SK-N-SH treated with all-trans-retinoic acid at 6 μM for 48 hours (cell line): ENCODE measurements at regions not wholly inside any gene's neighbourhood (a gene's known extent, or its start where the extent isn't known, plus 50 kb on each side); places are given as distances from the start of the nearest gene placed in this dataset.

Experiments
- ARNTL ChIP-seq: fragments of 450-650 bp; formaldehyde crosslinking; IDR thresholded peaks from 2 replicates; pipeline ENCODE4 v1.5.0; 2020; ENCODE audit warnings: low read depth, mild to moderate bottlenecking, moderate library complexity, borderline replicate concordance
- BACH2 ChIP-seq: fragments of 250-450 bp; sonication (Bioruptor Pico); IDR thresholded peaks from 2 replicates; pipeline ENCODE4 v1.9.0; 2021; ENCODE audit warnings: mild to moderate bottlenecking, borderline replicate concordance
- CREB5 ChIP-seq: fragments of 250-450 bp; sonication (Bioruptor Pico); IDR thresholded peaks from 2 replicates; pipeline ENCODE4 v1.5.1; 2020; ENCODE audit warnings: low read depth, mild to moderate bottlenecking, moderate library complexity
- CSDC2 ChIP-seq: fragments of 250-450 bp; sonication (Bioruptor Pico); IDR thresholded peaks from 2 replicates; pipeline ENCODE4 v1.5.0; 2020; ENCODE audit warnings: mild to moderate bottlenecking, moderate library complexity
- ESRRG ChIP-seq: fragments of 250-450 bp; sonication (Bioruptor Pico); IDR thresholded peaks from 2 replicates; pipeline ENCODE4 v1.6.1; 2021; ENCODE audit warnings: mild to moderate bottlenecking
- GLIS3 ChIP-seq: fragments of 250-450 bp; sonication (Bioruptor Pico); IDR thresholded peaks from 2 replicates; pipeline ENCODE4 v1.5.0; 2020; ENCODE audit warnings: mild to moderate bottlenecking, moderate library complexity
- PATZ1 ChIP-seq: fragments of 250-450 bp; sonication (Bioruptor Pico); IDR thresholded peaks from 2 replicates; pipeline ENCODE4 v1.8.0; 2020; ENCODE audit warnings: mild to moderate bottlenecking, moderate library complexity, borderline replicate concordance
- PPARA ChIP-seq: fragments of 250-450 bp; sonication (Bioruptor Pico); IDR thresholded peaks from 2 replicates; pipeline ENCODE4 v1.5.0; 2020; ENCODE audit warnings: mild to moderate bottlenecking, borderline replicate concordance
- RARB ChIP-seq: fragments of 250-450 bp; sonication (Bioruptor Pico); IDR thresholded peaks from 2 replicates; pipeline ENCODE4 v1.8.0; 2021; ENCODE audit warnings: mild to moderate bottlenecking, moderate library complexity
- SNAI2 ChIP-seq: fragments of 250-450 bp; sonication (Bioruptor Pico); IDR thresholded peaks from 2 replicates; pipeline ENCODE4 v1.5.0; 2020; ENCODE audit warnings: mild to moderate bottlenecking, moderate library complexity
- ZFP3 ChIP-seq: fragments of 250-450 bp; sonication (Bioruptor Pico); IDR thresholded peaks from 2 replicates; pipeline ENCODE4 v1.5.0; 2020; ENCODE audit warnings: mild to moderate bottlenecking, moderate library complexity
- ZNF565 ChIP-seq: fragments of 450-650 bp; formaldehyde crosslinking; conservative IDR thresholded peaks from 2 replicates; pipeline ENCODE4 v1.5.0; 2020; ENCODE audit warnings: low read depth, mild to moderate bottlenecking, moderate library complexity
- ZNF70 ChIP-seq: fragments of 450-650 bp; formaldehyde crosslinking; IDR thresholded peaks from 2 replicates; pipeline ENCODE4 v1.5.0; 2020; ENCODE audit warnings: mild to moderate bottlenecking, moderate library complexity
- ZNF8 ChIP-seq: fragments of 450-650 bp; formaldehyde crosslinking; IDR thresholded peaks from 2 replicates; pipeline ENCODE4 v1.5.0; 2020; ENCODE audit warnings: mild to moderate bottlenecking, moderate library complexity

- TF ChIP-seq GLIS3 (CRISPR knock-in tag) (no peak), BACH2 (CRISPR knock-in tag) (no peak), ZFP3 (CRISPR knock-in tag) (no peak), CREB5 (no peak), PATZ1 (no peak), ARNTL (no peak), SNAI2 (CRISPR knock-in tag) (no peak), ZNF8 (no peak), PPARA (no peak), CSDC2 (no peak), ESRRG (CRISPR knock-in tag) (no peak), RARB (CRISPR knock-in tag) (no peak), ZNF70 (CRISPR knock-in tag) (no peak), ZNF565 (CRISPR knock-in tag) (no peak)
Observed at GRCh38 chr6:88426005-88426404, 259.9 kb upstream of the CNR1 start.
